GM21619 (cell line): ENCODE measurements at regions not wholly inside any gene's neighbourhood (a gene's known extent, or its start where the extent isn't known, plus 50 kb on each side); places are given as distances from the start of the nearest gene placed in this dataset.

Experiments used
- ATAC-seq: cut with Tn5 transposase; IDR thresholded peaks from one replicate; pipeline ENCODE4 v1.9.1; 2021; ENCODE audit not compliant: unreplicated experiment

DNA sequence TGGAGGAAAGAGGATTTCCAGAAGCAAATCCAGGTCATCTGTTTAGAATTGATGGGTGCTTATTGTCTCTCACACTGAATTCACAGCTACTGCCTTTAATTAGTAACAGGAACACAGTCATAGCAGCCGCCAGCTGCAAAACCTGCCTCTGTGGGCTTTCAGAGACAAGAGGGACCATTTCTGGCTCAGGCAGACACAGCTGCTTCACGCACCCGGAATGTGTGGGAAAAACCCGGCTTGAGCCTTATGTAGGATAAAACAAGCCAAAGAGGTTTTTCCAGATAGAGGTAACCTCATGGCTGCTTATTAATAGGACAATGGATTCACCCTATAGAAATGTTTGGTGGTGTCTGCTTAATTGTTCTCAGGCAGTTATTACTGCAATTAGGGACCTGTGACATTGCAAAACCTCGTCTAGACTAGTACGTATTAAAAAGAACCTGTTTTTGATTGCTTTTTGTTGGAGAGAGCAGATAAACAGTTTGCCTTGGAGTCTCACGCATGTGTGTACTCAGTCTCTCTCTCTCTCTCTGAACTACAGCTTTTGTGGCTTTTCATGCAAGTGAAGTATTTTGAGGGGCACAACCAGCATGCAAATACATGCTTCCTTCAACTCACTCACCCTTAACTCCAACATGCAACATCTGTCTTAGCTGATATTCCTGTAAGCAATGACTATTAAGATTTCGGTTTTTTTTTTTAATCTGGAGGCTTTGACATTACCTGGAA, 302.7 kb downstream of the PLK2 start:
- peak; percentile 91 for ATAC-seq

DNA sequence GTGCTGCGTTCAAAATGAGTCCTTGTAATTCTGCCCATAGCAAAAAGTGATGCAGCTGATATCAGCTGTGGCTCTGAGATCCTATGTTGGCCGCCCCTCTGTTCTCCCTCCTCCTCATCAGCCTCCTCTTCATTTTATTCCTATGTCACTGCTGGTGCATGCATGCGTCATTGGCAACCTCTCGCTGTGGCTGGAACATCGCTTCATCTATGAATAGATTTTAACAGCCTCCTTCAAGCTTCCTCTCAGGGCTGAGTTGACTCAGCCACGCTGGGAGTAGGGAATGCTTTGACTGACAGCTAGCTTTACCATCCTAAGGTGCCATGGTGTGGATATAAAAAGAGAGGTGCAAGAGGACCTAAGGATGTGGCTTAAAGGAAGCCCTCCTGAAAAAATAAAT, 303.5 kb downstream of the PLK2 start:
- ATAC-seq: no peak

DNA sequence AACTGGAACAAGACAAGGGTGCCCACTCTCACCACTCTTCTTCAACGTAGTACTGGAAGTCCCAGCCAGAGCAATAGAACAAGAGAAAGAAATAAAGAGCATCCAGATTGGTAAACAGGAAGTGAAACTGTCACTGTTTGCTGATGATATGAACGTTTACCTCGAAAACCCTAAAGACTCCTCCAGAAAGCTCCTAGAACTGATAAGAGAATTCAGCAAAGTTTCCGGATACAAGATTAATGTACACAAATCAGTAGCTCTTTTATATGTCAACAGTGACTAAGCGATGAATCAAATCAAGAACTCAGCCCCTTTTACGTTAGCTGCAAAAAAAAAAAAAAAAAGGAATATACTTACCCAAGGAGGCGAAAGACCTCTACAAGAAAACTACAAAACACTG, 306.6 kb downstream of the PLK2 start:
- ATAC-seq: no peak

GRCh38 chr5:58151414-58151813, 308.5 kb downstream of the PLK2 start:
- ATAC-seq: no peak

DNA sequence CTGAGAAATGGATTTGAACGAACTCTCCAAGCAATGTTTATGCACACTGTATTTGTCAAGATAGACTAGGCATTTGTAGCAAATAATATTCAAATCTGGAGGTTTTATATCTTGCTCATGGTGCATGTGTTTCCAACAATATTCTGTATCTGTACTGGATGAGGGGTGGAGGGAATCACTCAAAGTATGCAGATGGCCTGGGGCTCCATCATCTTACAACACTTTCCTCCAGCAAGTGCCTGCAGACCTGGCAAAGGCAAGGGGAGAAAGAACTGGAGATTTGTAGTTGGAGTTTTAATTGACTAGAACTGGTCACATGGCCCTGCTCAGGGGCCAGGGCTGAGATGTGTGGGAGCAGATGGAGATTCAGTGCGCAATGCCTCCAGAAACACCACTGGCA, 309.0 kb downstream of the PLK2 start:
- no peak for ATAC-seq

DNA sequence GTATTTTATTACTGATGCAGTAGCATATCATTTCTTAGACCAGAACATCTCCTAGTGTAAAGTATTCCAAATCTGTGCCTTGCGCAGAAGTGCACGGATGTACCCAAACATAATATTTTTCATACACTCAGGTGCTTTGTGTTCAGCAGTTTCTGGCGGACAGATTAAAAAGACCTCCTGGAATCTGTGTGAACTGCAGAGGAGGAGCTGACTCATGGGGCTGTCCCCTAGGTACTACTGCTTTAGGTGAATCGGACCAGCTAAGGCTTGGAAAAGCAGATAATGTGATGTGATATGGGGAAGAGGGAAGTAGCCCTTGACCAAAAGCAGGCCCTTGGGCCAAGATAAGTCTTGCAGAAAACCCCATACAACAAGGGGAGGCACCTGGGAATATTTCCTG, 310.1 kb downstream of the PLK2 start:
- no peak for ATAC-seq

DNA sequence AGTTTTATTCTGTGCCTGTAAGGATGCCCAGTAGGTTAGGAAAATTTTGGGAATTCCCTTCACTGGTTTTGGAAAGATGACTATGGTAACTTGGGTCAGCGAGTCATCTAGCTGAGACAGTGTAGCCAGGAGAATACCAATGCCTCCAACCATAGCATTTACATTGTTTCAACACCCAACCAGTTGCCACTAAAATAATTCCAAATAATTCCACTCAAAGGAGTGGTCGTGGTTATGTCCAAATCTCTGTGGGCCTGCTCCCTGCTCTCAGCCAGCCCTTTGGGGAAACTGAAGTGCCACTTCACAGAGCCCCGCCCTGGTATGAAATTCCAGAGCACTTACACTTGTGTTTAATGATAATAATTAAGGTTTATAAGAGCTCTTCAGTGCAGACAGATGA, 310.5 kb downstream of the PLK2 start:
- ATAC-seq: no peak

GRCh38 chr5:58148254-58148775, 311.6 kb downstream of the PLK2 start:
- no peak for ATAC-seq

GRCh38 chr5:58145397-58145934, 314.4 kb downstream of the PLK2 start:
- no peak for ATAC-seq

- no peak for ATAC-seq
Measured at GRCh38 chr5:58143727-58144126, 316.2 kb downstream of the PLK2 start.

- ATAC-seq: no peak
Measured at GRCh38 chr5:58143181-58143580, 316.7 kb downstream of the PLK2 start.

DNA sequence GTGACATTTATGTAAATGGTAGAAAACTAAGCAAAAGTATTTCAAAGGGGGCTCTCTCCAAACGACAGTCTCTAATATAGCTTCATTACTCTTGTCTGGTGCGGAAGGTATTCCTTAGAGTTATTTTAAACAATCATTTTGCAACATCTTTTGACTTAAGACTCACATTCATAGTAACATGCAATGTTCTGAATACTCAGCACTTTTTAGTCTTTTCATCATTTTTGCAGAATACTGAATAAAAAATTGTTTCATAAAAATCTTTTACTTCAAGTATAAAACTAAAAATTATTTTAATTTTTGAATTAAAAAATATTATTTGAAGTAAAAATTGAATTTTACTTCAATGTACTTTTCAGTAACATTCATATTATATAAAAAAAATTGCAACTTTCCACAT, 321.1 kb downstream of the PLK2 start:
- ATAC-seq: no peak

GRCh38 chr5:58136406-58136805, 323.5 kb downstream of the PLK2 start:
- ATAC-seq: no peak

- ATAC-seq: no peak
Measured at GRCh38 chr5:58135571-58136335, 324.1 kb downstream of the PLK2 start.

- no peak for ATAC-seq
Measured at GRCh38 chr5:58133631-58134296, 326.1 kb downstream of the PLK2 start.

DNA sequence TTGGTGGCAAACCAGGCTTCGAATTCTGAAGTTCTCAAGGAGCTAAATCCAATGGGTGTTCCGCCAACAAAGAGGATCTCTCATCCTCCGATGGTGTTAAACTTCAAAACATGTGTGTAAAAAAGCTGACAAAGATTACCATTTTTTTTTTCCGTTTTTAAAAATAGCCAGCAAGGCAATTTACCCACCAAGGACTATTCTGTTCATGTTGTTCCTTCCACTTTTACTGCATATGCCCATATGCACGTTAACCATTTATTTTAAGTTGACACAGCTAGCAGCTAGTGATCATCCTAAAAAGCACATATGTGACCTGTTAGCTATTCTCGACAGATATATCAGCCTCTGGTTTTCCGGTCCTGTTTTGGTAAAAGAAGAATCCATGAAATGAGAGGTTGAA, 326.7 kb downstream of the PLK2 start:
- no peak for ATAC-seq

GRCh38 chr5:58127255-58128220, 332.3 kb downstream of the PLK2 start:
- ATAC-seq: no peak

GRCh38 chr5:58123501-58123900, 336.4 kb downstream of the PLK2 start:
- ATAC-seq: no peak

- no peak for ATAC-seq
Measured at GRCh38 chr5:58122848-58123392, 337.0 kb downstream of the PLK2 start.

DNA sequence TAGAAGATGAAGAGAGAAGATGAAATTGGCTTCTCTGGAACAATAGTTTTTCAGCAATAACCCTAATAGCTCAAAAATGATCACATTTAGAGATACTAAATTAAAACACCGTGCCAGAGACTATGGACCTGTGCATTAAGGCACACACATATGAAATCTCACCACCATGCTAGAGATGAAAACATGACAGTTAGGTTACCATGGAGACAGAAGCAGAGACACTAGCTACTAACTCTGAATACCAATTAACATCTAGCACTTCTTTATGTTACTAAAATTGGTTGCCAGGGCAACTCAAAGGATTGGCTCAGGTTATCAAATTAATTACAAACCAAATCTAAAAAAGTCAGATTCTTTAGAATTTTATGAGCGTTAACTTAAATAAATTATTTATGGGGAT, 337.7 kb downstream of the PLK2 start:
- no peak for ATAC-seq
